PC-3 (cell line): ENCODE measurements at regions not wholly inside any gene's neighbourhood (a gene's known extent, or its start where the extent isn't known, plus 50 kb on each side); places are given as distances from the start of the nearest gene placed in this dataset.

ENCODE experiments used
- CTCF ChIP-seq: fragments of 300-600 bp; sonication (generic); conservative IDR thresholded peaks from 2 replicates; pipeline ENCODE4 v1.5.1; 2017; ENCODE audit warnings: antibody characterized with exemption, low read depth, mild to moderate bottlenecking, low read length
- EZH2 ChIP-seq: fragments of 300-600 bp; sonication (generic); IDR thresholded peaks from one replicate; pipeline ENCODE4 v1.6.1; 2017; ENCODE audit warnings: antibody characterized with exemption, mild to moderate bottlenecking, low read length; ENCODE audit not compliant: unreplicated experiment
- EZH2phosphoT487 ChIP-seq: fragments of 300-600 bp; sonication (generic); IDR thresholded peaks from 2 replicates; pipeline ENCODE4 v1.6.1; 2018; ENCODE audit warnings: mild to moderate bottlenecking, antibody characterized with exemption, low read length, borderline replicate concordance

- TF ChIP-seq CTCF (no peak), EZH2 (no peak), EZH2phosphoT487 (no peak)
Measured at GRCh38 chr21:41628256-41628655, 120.3 kb upstream of the TMPRSS2 start.
